Osteoblast (primary cell): ENCODE measurements at regions not wholly inside any gene's neighbourhood (a gene's known extent, or its start where the extent isn't known, plus 50 kb on each side); places are given as distances from the start of the nearest gene placed in this dataset.

Source experiments
- DNase-seq: peaks from one replicate; pipeline ENCODE4 v3.0.0; 2011; ENCODE audit warnings: low spot score, mixed read lengths; ENCODE audit not compliant: insufficient read length; ENCODE audit errors: missing footprints
- H2AFZ ChIP-seq: 2 replicates; pipeline ENCODE4 v1.6.0; 2011; ENCODE audit warnings: mild to moderate bottlenecking, low read length
- H3K27ac ChIP-seq: 2 replicates; pipeline ENCODE4 v1.5.1; 2011; ENCODE audit warnings: mild to moderate bottlenecking, low read depth, low read length, moderate library complexity
- H3K27me3 ChIP-seq: 2 replicates; pipeline ENCODE4 v1.6.0; 2012; ENCODE audit warnings: mild to moderate bottlenecking, control low read depth, inconsistent platforms, low read length, moderate library complexity; ENCODE audit not compliant: insufficient read depth
- H3K36me3 ChIP-seq: 2 replicates; pipeline ENCODE4 v1.5.1; 2011; ENCODE audit warnings: mild to moderate bottlenecking, low read length, control low read depth, moderate library complexity; ENCODE audit not compliant: insufficient read depth
- H3K4me1 ChIP-seq: 2 replicates; pipeline ENCODE4 v1.5.1; 2011; ENCODE audit warnings: mild to moderate bottlenecking, low read length, control low read depth, moderate library complexity; ENCODE audit not compliant: insufficient read depth
- H3K4me2 ChIP-seq: 2 replicates; pipeline ENCODE4 v1.6.0; 2011; ENCODE audit warnings: mild to moderate bottlenecking, low read length; ENCODE audit not compliant: insufficient read depth
- H3K4me3 ChIP-seq: fragments of 200-600 bp; sonication (generic); 3 replicates; pipeline ENCODE4 v1.5.1; 2012; ENCODE audit warnings: mild to moderate bottlenecking, low read length, inconsistent platforms; ENCODE audit not compliant: insufficient read depth
- H3K79me2 ChIP-seq: 2 replicates; pipeline ENCODE4 v1.6.0; 2012; ENCODE audit warnings: mild to moderate bottlenecking, low read length, control low read depth, inconsistent platforms; ENCODE audit not compliant: insufficient read depth
- H3K9me3 ChIP-seq: 2 replicates; pipeline ENCODE4 v1.5.1; 2011; ENCODE audit warnings: low read depth, low read length, control low read depth
- H4K20me1 ChIP-seq: 2 replicates; pipeline ENCODE4 v1.6.0; 2012; ENCODE audit warnings: mild to moderate bottlenecking, low read length, control low read depth; ENCODE audit not compliant: insufficient read depth
- CTCF ChIP-seq: IDR thresholded peaks from 2 replicates; pipeline ENCODE4 v1.5.1; 2011; ENCODE audit warnings: mild to moderate bottlenecking, low read depth, low read length, moderate library complexity; ENCODE audit errors: extremely low read depth

DNA sequence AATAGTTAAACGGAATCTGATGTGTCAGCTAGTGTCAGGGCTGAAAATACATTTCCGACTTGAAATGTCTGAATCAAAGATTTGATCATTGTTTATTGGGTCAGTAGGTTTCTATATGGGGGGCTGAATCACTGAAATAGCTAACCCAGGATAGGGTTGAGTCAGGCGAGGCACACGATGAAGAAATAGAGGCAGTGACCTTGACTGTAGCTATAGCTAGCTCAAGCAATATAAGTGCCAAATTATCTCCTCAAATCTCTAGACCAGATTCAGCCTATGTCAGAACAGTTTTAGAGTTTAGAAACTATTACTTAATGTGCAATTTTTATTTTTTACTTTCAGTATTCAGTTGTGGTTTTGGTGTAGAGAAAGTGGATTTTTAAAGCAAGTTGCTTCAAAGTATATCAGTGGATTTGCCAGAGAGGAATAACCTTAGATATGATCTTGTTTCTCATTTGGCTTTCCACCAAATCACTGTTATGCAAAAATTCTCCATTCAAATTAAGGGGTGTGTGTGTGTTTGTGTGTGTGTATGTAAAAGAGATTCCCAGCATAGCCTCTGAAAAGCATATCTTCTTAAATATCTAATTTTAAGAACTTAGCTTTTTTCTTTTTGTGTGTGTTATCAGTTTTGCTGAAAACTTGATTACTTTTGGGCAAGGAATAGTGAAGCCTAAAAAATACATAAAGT is 100.3 kb upstream of the RPL34 start:
- Histone ChIP-seq H3K27me3 (peaks cover 3% of the 10 kb centered on the region), H2AFZ (peak overlapping the region; percentile 11), H3K36me3 (no peaks in the 10 kb centered on the region), H4K20me1 (no peaks in the 10 kb centered on the region), H3K4me3 (no peak overlapping the region), H3K79me2 (no peaks in the 10 kb centered on the region), H3K9me3 (no peaks in the 10 kb centered on the region), H3K4me2 (no peak overlapping the region), H3K4me1 (peaks cover 3% of the 10 kb centered on the region), H3K27ac (no peak overlapping the region)
- no peak for DNase-seq
- no peak for TF ChIP-seq CTCF

- no peaks in the 10 kb centered on the region for H3K9me3 ChIP-seq
- peaks cover 3% of the 10 kb centered on the region for H3K27me3 ChIP-seq
- no peak overlapping the region for H3K4me2 ChIP-seq
- no peak for DNase-seq
- peak overlapping the region; percentile 11 for H2AFZ ChIP-seq
- H3K4me1 ChIP-seq = peaks cover 3% of the 10 kb centered on the region
- H3K79me2 ChIP-seq = no peaks in the 10 kb centered on the region
- no peak for TF ChIP-seq CTCF
- no peaks in the 10 kb centered on the region for H4K20me1 ChIP-seq
- no peak overlapping the region for H3K27ac ChIP-seq
- H3K36me3 ChIP-seq = no peaks in the 10 kb centered on the region
- H3K4me3 ChIP-seq = no peak overlapping the region
Observed at GRCh38 chr4:108519208-108519833, 101.1 kb upstream of the RPL34 start.

DNA sequence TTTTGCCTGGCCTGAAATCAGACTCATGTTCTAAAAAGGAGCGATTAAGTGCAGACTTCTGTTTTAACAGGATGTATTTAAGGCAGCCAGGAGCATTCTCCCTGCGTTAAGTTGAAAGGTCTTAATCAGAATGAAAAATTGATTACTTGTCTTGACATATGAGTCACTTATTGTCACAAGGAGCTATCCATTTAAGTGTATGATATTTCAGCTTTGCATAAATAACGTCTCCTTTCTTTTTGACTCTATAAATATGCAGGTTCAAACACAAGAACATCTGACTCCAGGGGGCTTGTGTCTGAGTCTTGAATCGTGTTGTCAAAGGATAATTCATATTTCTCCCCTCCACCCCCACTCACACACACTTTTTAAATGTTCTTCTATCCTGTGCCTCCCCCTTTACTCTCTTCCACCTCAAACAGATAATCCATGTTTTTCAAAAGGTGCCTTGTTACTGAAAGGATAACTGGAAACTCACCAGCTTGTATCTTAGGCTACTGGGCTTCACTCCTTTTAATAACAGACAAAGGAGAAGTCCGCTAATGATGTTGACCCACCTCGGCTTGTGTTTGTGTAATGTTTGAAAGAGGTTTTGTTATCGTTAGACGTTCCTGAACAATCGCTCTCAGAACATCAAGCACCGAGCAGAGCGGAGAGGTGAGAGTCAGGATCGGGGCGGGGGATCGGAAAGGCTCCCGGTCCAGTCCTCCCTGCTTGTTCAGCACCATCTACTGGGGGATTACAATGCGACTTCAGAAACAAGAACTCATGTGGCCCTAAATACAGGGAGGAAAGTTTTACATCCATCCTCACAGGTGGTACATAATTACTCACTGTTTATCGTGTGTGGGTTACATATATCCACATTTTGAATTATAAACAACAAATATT is 107.5 kb upstream of the RPL34 start:
- Histone ChIP-seq H2AFZ (peak overlapping the region; percentile 63), H3K4me3 (peak overlapping the region; percentile 48), H3K79me2 (no peaks in the 10 kb centered on the region), H3K27ac (no peak overlapping the region), H3K4me2 (peak overlapping the region; percentile 63), H3K27me3 (peaks cover 31% of the 10 kb centered on the region), H4K20me1 (no peaks in the 10 kb centered on the region), H3K36me3 (no peaks in the 10 kb centered on the region), H3K4me1 (no peaks in the 10 kb centered on the region), H3K9me3 (no peaks in the 10 kb centered on the region)
- TF ChIP-seq CTCF = peak; percentile 60
- peak; percentile 46 for DNase-seq

GRCh38 chr4:108511618-108512017 is 108.8 kb upstream of the RPL34 start:
- DNase-seq = no peak
- H3K9me3 ChIP-seq = no peaks in the 10 kb centered on the region
- H3K27ac ChIP-seq = no peak overlapping the region
- H3K36me3 ChIP-seq = no peaks in the 10 kb centered on the region
- no peaks in the 10 kb centered on the region for H3K79me2 ChIP-seq
- no peak overlapping the region for H3K4me2 ChIP-seq
- H3K4me1 ChIP-seq = no peaks in the 10 kb centered on the region
- H4K20me1 ChIP-seq = no peaks in the 10 kb centered on the region
- H3K27me3 ChIP-seq = peaks cover 31% of the 10 kb centered on the region
- H2AFZ ChIP-seq = no peak overlapping the region
- H3K4me3 ChIP-seq = no peak overlapping the region
- TF ChIP-seq CTCF = no peak
